ENCODE measurements at regions not wholly inside any gene's neighbourhood (a gene's known extent, or its start where the extent isn't known, plus 50 kb on each side); places are given as distances from the start of the nearest gene placed in this dataset.

DNA sequence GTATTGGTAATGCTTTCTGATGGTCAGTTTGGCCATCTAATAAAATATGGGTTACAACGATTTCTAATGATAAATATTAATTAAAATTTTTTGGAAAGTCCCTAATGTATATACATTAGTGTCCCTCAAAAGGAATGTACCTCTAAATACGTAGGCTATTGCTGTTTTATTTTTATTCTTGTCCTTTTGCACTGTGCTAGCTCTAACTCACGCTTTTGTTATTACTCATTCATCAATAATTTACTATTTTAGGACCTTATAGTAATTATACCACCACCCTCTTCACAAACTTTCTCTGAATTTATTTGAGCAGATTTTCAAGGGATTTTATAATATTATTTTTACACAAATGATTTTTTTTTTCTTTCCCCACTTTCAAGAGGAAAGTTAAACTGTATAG lies 795.9 kb upstream of the PCDH9 start:
- DNase-seq (ENCODE audit: extremely low read depth, low read depth) = no peak
- TF ChIP-seq, protein P1, sequence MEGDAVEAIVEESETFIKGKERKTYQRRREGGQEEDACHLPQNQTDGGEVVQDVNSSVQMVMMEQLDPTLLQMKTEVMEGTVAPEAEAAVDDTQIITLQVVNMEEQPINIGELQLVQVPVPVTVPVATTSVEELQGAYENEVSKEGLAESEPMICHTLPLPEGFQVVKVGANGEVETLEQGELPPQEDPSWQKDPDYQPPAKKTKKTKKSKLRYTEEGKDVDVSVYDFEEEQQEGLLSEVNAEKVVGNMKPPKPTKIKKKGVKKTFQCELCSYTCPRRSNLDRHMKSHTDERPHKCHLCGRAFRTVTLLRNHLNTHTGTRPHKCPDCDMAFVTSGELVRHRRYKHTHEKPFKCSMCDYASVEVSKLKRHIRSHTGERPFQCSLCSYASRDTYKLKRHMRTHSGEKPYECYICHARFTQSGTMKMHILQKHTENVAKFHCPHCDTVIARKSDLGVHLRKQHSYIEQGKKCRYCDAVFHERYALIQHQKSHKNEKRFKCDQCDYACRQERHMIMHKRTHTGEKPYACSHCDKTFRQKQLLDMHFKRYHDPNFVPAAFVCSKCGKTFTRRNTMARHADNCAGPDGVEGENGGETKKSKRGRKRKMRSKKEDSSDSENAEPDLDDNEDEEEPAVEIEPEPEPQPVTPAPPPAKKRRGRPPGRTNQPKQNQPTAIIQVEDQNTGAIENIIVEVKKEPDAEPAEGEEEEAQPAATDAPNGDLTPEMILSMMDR (IDR thresholded peaks at IDR 0.05; ENCODE audit: low read depth, low read length) = no peak

DNA sequence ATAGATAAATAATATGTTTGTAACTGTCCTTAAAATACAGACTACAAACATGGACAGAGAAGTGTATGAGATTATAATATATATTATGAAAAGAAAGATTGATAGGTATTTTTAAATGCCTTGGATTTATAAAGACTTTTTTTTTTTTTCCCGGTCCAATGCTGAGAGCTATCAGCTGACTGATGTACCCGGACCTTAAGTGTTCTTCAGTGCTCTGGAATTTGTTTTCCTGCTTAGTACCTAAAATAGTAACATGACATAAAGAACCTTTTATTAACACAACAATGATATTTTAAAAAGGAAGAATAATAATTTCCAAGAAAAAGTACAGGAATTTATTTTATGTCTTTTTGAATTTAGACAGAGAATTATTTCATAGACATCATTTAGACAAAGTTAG lies 795.5 kb upstream of the PCDH9 start:
- TF ChIP-seq, protein P1 (IDR thresholded peaks at IDR 0.05; ENCODE audit: low read depth, low read length) = no peak
- no peak for DNase-seq (ENCODE audit: extremely low read depth, low read depth)

DNA sequence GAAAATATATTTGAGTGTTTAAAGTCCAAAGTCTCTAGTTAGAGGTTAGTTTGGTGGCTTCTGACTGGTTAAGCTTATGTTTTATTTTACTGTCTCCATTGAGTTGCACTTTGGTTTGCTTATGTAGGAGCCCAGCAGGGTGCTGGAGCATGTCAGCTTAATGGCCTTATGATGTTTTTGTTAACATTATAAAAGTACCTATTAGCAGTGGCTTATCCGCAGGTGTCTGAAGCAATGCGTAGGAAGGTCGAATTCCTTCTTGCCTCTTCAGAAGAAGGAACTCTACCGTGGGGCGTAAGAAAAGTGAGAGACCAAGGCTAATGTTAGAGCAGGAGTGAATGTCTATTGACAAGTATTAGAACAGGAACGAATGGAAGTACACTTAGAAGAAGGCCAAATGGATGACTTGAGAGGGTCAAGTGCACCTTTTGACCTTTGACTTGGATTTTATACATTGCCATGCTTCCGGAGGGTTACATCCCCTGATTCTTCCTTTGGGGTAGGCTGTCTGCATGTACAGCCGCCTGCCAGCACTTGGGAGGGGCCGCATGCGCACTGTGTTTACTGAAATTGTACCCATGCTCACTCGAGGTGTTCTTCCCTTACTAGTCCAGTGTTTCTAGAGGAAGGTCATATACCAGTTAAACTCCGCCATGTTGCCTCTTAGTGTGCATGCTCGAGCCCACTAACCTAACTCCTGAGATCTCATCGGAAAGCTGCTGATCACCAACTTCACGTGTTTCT lies 793.9 kb upstream of the PCDH9 start:
- DNase-seq (ENCODE audit: extremely low read depth, low read depth) = no peak
- TF ChIP-seq, protein P1 (IDR thresholded peaks at IDR 0.05; ENCODE audit: low read depth, low read length) = no peak

DNA sequence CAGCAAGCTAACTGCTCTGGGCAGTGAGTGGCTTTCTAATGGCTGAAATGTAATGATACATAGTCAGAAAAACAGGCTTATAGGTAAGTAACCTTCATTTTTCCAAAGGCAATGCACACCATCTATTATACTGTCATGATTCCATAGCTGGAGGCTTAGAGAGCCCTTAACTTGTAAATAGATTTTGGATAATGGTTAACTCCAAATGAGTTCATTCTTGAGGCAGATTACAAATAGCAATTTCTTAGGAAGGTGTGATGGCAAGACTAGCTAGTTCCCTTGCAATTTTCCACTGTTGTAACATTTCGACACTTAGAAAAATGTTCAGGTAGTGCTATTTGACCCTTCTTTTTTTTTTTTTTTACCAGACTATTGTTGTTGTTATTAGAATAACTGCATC lies 789.8 kb upstream of the PCDH9 start:
- TF ChIP-seq, protein P1 (IDR thresholded peaks at IDR 0.05; ENCODE audit: low read depth, low read length) = no peak
- DNase-seq (ENCODE audit: extremely low read depth, low read depth) = no peak

DNA sequence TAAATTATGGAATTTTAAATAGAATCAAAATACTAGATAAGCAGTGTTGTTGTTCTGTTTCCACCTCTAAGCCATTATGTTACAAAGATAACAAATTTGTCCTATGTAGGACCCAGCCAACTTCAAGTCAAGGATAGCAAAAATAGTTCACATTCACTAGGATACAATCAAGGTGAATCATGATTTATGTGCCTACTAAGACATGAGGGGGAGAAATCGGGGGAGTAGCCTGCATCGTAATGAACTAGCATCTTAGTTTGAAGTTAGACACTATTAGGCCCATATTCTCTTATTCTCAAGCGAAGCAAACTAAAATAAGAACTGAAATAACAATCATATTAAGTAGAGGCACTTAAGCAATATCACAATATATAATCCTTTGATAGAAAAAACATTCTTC lies 779.4 kb upstream of the PCDH9 start:
- DNase-seq (ENCODE audit: extremely low read depth, low read depth) = no peak
- TF ChIP-seq, protein P1 (IDR thresholded peaks at IDR 0.05; ENCODE audit: low read depth, low read length) = no peak

DNA sequence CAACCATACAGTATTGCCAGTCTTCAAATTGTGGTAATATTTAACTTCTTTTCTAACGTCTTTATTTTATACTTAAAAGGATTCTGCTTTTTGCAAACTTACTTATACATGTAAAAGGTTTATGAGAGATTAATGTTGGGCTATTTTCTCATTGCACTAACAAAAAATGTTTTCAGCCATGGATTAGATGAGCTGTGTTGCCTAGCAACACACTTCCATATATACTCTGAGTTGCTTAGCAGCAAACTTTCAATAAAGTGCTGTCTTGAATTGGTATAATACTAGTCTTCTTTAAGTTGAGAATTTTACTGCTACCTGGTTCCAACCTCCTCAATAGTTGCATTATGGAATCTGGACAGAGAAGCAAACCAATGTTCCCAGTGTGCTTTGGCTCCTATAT lies 777.4 kb upstream of the PCDH9 start:
- TF ChIP-seq, protein P1 (IDR thresholded peaks at IDR 0.05; ENCODE audit: low read depth, low read length) = no peak
- DNase-seq (ENCODE audit: extremely low read depth, low read depth) = no peak

DNA sequence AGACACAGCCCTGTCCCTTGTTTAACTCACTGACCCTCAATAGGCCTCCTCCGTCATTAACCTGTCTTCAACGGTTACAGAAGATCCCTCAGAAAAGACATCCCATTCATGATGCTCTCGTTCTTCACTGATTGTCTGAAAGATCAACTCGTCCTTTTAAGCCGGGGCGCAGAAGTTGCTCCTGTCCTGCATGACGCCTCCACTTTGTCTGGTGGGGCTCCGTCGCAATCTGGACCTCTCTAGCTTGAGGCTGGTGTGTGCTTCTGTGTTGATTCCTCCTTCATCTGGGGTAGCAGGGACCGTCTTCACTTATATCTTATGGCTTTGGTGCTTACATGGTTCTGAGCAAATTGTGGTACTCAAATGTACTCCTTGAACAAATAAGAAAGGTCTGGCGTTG lies 766.0 kb upstream of the PCDH9 start:
- DNase-seq (ENCODE audit: extremely low read depth, low read depth) = no peak
- TF ChIP-seq, protein P1 (IDR thresholded peaks at IDR 0.05; ENCODE audit: low read depth, low read length) = no peak
